GM13977 (cell line): ENCODE measurements at regions not wholly inside any gene's neighbourhood (a gene's known extent, or its start where the extent isn't known, plus 50 kb on each side); places are given as distances from the start of the nearest gene placed in this dataset.

Source experiments
- DNase-seq: peaks from one replicate; pipeline ENCODE4 v3.0.0; 2012; ENCODE audit warnings: low spot score
- in situ Hi-C: fragments of 300-500 bp; cut with MboI; formaldehyde crosslinking; loops from one replicate; pipeline ENCODE4 v1.12.0; 2022; ENCODE audit warnings: low sequenced_read_pairs, low pct_unique_long_range_greater_than_20kb, mixed read lengths, inconsistent platforms; ENCODE audit not compliant: unreplicated experiment
- TF ChIP-seq, protein P1 (sequence below): IDR thresholded peaks from 2 replicates; pipeline ENCODE4 v1.5.1; 2012; ENCODE audit warnings: mild to moderate bottlenecking, control low read depth; ENCODE audit not compliant: insufficient read depth; ENCODE audit errors: extremely low read depth, missing control alignments

DNA sequence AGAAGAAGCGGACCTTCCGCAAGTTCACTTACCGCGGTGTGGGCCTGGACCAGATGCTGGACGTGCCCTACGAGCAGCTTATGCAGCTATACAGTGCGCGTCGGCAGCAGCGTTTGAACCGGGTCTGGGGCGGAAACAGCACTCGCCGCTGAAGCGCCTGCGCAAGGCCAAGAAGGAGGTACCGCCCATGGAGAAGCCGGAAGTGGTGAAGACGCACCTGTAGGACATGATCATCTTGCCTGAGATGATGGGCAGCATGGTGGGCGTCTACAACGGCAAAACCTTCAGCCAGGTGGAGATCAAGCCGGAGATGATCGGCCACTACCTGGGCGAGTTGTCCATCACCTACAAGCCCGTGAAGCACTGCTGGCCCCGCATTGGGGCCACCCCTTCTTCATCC, 390.4 kb upstream of the MEIS2 start:
- DNase-seq = no peak
- TF ChIP-seq, protein P1, sequence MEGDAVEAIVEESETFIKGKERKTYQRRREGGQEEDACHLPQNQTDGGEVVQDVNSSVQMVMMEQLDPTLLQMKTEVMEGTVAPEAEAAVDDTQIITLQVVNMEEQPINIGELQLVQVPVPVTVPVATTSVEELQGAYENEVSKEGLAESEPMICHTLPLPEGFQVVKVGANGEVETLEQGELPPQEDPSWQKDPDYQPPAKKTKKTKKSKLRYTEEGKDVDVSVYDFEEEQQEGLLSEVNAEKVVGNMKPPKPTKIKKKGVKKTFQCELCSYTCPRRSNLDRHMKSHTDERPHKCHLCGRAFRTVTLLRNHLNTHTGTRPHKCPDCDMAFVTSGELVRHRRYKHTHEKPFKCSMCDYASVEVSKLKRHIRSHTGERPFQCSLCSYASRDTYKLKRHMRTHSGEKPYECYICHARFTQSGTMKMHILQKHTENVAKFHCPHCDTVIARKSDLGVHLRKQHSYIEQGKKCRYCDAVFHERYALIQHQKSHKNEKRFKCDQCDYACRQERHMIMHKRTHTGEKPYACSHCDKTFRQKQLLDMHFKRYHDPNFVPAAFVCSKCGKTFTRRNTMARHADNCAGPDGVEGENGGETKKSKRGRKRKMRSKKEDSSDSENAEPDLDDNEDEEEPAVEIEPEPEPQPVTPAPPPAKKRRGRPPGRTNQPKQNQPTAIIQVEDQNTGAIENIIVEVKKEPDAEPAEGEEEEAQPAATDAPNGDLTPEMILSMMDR = no peak
- in situ Hi-C loops = no loop called here

DNA sequence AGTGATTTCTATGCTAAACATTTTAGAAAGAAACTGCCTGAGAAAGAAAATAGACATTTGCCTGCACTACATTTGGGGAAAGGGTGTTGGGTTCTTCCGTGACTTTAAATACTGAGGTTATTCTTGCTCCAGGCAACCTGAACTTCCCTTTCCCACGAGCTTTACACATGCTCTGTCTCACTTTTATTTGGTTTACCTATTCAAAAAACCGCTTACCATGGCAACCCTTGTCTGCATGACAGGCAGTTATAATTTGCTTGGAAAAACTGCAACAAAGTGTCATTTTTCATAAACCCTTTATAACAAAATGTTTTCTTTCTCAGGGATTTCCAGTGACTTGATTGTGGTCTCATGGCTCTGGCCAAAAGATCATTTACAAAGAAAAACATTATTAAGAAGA, 416.3 kb upstream of the MEIS2 start:
- in situ Hi-C loops = no loop called here
- TF ChIP-seq, protein P1 = no peak
- no peak for DNase-seq

DNA sequence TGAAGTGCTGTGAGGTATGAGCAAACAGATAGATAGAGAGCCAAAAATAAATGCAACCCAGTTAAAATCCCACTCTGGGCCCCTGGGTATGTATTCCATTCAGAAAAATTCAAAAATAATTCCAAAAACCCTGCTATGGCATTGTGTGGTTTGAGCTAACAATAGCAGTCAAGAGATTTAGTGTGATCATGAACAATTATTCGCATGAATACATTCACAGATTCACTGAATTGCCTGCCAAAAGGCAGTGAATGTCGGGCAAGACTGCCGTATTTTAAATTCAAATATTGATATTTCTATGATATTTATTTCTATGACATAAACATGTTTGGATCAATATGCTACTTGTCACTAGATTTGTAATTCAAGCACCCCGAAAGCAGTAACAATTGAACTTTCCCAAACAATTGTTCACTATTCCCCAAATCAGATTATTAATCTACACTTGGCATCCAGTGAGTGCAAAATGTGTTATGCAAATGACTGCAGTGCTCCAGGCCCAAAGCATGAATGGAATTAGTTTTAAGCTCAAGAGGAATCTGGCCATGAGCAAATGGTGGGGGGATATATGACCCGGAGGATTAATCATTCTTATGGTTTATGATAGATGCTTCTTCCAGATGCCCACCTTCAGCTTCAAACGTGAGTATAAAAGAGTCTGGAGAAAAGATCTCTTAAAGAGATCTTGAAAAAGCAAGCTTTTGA, 417.0 kb upstream of the MEIS2 start:
- DNase-seq = no peak
- in situ Hi-C loops = no loop called here
- TF ChIP-seq, protein P1 = no peak

DNA sequence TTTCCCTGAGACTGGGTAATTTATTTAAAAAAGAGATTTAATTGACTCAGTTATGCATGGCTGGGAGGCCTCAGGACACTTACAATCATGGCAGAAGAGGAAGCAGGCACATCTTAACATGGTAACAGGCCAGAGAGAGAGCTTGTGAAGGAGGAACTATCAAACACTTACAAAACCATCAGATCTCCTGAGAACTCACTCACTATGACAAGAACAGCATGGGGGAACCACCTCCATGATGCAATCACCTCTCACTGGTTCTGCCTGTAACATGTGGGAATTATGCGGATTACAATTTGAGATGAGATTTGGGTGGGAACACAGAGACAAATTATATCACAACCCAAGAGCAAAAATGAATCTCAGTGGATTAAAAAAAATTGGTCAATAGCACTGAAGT, 416.0 kb upstream of the TMCO5A start:
- no peak for DNase-seq
- TF ChIP-seq, protein P1 = no peak
- in situ Hi-C loops = no loop called here

DNA sequence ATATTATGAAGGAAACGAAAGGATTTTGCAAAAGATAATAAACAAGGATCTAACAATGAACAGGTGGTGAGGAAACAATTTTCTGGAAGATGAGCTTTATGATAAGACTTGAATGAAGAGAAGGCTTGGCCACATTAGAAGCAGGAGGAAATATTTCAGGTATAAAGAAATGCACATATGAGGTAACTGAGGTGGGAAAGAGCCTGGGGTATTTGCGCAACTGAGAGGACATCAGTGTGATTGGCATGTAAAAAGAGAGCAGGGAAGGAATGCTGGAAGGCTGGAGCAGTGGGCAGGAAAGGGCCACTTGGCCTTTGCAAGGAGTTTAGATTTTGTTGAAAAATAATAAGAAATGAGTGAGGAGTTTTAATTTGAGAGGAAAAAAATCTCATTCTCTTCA, 414.4 kb upstream of the TMCO5A start:
- no peak for DNase-seq
- in situ Hi-C loops = no loop called here

DNA sequence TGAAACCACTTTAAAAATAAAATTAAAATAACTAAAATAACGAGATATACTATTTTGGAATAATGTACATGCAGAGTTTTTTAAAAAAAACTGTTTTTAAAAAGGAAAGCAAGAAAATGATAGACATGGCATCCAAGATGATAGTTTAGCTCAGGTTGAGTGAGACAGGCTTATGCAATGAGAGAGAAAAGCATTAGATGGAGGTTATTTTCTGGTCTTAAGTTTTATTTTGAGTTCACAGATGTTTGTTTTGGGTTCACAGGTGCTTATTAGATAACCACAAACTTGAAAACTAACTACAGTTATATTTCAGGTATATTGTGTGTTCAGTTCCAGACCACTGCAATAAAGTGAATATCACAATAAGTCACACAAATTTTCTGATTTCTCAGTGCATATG, 413.6 kb upstream of the TMCO5A start:
- DNase-seq = no peak
- in situ Hi-C loops = no loop called here
- TF ChIP-seq, protein P1 = no peak

More for the DNA sequence above, 414.4 kb upstream of the TMCO5A start:
- TF ChIP-seq, protein P1 = no peak
